NAMALWA (cell line): ENCODE measurements at regions not wholly inside any gene's neighbourhood (a gene's known extent, or its start where the extent isn't known, plus 50 kb on each side); places are given as distances from the start of the nearest gene placed in this dataset.
A peak's percentile ranks its signal among the peaks of the same experiment; 100 is the strongest.
"Not testable (repeated sequence)": the region's sequence is repeated elsewhere in the genome, so short reads cannot be mapped to it uniquely, and the experiment has no call there.

Experiments used
- DNase-seq: peaks from one replicate; pipeline ENCODE4 v3.0.0-alpha.2; 2015; ENCODE audit warnings: low spot score

DNA sequence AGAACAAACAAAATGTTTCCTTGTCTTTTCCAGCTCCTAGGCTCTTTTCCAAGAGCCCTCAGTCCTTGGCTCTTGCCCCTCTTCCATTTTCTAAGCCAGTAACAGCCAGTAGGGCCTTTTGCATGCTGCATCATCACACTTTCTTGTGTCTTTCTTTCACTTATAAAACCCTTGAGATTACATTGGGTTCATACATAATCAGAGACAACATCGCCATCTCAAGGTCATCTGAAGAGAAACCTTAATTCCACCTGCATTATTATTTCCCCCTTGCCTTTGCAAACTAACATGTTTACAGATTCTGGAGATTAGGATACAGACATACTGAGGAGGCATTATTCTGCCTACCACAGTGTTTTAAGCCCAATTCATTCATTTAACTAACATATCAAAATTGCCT is 697.3 kb downstream of the TRIB2 start:
- peak; percentile 52 for DNase-seq

DNA sequence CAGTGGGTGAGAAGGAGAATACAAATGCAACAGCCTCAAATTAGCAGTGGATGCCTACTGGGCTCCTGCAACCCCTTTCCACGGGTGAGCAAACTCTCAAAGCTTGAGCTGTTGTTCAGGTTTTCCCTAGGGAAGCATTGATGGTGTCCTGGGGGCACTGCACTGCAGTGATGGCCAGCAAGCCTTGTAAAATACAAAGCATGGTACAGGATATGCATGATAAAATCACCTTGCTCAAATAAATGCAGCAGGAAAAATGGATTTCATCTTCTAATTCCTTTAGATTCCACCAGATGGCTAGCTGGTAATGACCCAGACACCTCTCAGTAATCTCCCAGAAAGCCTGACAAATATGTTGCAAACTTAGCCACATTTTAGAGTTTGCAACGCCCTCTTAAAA is 698.2 kb downstream of the TRIB2 start:
- DNase-seq = no peak

DNA sequence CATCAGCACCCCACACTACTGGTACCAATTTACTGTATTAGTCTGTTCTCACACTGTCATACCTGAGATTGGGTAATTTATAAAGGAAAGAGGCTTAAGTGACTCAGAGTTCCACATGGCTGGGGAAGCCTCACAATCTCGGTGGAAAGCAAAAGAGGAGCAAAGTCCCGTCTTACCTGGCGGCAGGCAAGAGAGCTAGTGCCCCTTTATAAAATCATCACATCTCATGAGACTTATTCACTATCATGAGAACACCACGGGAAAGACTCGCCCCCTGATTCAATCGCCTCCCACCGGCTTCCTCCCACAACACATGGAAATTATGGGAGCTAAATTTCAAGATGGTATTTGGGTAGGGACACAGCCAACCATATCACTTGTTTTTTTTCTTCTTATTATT is 717.2 kb downstream of the TRIB2 start:
- no peak for DNase-seq

DNA sequence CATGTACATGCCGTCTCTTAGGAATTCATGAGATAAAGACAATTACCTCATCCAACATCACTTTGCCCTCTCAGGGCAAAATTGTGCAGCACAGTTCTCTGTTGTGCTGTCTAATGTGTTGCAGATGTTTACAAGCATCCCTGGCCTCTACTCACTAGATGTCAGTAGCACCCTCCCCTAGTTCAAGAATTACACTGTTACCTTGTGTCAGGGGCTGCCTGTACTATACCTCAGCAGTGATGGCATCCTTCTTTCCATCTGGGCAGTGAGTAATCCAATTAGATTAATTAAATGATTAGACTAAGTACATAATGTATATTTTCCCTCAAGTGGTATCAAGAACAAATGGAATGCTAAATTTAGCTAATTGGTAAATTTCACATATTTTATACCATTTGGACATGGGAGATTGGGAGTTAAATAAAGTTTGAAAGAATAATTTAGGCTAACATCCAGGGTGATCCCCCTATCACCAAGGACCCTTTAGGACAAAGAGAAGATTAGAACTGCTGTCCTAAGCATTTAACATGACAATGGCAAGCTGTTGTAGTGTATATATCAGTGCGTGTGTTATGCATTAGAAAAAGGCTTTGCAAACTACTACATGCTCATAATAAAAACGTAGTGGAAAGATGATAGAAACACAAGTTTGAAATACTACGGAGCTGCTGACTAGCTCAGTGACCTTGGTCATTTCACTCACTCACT is 727.0 kb downstream of the TRIB2 start:
- not testable (repeated sequence) for DNase-seq

DNA sequence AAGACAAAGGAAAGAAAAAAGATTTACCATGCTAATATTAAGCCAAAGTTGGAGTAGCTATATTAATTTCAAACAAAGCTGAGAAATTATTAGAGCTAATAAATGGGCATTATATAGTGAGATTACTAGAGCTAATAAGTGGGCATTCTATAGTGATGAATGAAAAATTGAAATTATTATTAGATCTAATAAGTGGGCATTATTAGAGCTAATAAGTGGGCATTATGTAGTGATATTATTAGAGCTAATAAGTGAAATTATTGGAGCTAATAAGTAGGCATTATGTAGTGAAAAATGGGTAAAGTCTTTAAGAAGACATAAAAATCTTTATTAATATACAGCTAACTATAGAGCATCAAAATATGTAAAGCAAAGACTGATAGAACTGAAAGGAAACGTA is 745.7 kb downstream of the TRIB2 start:
- no peak for DNase-seq

DNA sequence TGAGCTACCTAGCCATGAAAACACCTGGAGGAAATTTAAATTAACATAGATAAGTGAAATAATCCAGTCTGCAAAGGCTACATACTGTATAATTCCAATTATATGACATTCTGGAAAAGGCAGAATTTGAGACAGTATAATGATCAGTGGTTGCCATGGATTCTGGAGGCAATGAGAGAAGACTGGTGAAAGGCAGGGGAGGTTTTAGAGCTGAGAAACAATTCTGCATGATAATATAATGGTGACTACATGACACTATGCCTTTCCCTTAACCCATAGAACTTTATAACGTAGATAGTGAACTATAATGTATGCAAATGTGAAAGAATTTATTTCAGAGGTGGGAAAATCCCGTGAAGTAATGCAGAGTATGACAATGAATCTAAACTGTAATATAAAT is 749.3 kb downstream of the TRIB2 start:
- no peak for DNase-seq

DNA sequence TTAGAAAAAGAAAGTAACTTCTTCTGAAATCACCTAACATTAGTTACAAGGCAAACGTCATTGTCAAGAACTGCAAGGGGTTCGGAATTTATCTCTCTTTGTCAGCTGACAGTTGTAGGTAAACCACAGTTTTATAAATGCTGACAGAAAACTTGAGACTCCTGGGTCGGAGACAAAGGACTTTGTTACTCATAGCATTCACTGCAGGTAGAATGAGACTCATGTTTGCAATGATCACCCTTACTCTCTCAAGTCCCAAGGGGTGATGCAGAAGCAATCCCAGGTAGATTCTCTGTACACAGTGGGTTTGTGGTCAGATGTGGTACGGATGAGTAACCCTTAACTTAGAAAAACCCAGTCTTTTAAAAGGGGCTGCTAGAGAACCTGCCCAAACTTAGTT is 757.8 kb downstream of the TRIB2 start:
- DNase-seq = no peak

DNA sequence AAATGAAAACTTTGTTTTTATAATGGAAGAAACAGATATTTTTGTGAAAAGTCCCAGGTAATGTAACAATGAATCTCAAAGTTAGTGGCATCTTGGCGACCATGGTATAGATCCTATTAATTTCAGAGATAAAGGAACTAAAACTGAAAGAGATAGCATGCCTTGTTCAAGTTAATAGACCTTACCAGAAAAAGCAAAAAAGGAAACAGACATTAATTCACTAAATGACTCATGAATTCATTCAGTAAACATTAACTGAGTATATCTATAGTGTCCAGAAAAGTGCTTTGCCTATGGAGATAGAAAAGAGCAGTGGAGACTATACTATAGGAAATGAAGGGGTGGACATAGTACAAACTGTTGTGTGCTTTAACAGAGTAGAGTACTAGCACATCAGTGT is 763.3 kb downstream of the TRIB2 start:
- no peak for DNase-seq

DNA sequence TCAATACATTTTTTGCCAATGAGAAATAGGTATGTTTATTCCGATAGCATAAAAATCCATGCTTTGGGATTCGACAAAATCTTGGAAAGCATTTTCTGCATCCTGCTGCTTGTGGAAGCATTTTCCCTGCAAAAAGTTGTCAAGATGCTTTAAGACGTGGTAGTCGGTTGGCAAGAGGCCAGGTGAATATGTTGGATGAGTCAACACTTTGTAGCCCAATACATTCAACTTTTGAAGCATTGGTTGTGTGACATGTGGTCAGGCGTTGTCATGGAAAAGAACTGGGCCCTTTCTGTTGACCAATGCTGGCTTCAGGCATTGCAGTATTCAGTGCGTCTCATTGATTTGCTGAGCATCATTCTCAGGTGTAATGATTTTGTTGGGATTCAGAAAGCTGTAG is 764.5 kb downstream of the TRIB2 start:
- DNase-seq = no peak

DNA sequence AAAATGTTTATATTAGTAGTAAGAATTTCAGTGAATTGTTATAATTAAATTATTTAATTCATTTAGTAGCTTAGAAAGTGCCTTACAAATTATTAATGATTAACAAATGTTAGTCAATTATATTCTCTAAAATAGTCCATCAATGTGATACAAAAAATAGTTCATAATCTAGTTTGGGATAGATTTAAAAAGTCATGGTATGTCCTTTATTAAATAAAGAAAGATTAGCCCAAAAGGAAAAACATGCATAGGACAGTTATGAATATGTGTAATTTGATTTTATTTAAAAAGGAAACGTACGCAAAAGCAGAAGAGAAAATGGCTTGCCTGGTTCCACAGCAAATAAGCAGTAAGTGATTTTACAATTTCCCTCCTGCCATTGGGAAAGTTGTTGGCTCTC is 768.5 kb downstream of the TRIB2 start:
- no peak for DNase-seq

DNA sequence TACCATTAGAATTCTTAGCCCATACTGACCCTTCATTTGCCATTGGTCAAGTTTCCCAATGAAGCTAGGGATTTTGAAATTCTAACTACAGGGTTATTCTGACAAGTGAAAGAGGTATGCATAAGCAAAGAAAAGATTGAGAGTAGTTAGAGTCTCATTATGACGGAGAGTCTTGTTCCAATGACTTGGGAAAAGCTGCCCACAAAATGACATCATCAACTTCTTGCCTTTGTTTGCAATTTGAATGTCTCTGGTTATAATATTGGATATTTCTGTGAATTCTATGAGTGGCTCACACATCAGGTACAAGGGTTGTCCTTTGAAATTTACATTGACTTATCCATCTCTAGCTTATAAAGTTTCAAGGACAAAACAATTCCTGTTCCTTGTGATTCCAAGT is 772.2 kb downstream of the TRIB2 start:
- no peak for DNase-seq

DNA sequence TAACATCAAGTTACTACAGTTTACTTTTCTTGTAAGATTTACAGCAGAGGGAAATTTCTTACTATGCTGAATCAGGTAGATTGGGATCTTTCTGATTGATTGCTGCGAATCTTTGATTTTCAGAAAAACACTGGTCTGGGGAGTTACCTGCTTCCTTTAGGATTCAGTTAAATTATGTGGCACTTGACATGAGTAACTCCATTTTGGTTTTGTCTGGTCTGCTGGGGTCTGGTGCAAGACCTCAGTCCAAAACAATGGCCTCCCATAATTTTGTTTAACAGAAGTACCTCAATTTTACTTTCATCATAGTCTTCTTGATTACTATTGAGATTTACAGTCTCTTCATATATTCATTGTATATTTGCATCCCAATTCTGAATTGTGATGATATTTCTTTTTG is 775.5 kb downstream of the TRIB2 start:
- DNase-seq = no peak

DNA sequence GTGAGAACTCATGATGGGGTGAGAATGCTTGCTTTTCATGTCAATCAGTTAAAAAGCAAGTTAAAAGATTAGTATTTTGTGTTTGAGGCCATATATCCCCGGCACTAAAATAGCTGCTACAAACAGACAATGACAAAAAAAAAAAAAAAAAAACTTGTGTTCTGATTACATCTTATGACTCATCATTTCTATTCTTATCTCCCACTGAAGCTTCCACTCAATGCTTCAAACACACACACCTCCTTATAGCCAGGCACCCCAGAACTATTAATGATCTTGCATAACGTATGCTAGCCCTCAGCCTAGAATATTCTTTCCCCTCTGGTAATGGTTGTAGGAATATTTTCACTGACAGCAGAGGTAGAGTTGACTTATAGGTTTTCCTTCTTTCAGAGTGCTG is 778.3 kb downstream of the TRIB2 start:
- DNase-seq = no peak

DNA sequence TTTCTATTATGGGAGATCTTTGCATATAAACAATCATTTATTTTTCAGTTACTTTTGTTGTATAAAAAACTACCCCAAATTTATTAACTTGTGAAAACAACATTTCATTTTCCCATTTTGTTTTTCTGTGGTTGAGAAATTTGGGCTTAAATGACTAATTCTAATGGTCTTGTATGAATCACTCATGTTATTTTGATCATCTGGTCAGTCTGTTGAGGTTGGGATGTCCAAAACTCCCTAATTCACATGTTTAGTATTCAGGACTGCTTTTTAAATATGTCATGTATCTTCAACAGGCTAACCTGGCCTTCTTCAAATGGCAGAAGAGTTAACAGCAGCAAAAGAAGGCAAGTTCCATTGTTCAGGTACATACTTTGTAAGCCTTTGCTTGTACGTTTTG is 788.1 kb downstream of the TRIB2 start:
- DNase-seq = no peak

DNA sequence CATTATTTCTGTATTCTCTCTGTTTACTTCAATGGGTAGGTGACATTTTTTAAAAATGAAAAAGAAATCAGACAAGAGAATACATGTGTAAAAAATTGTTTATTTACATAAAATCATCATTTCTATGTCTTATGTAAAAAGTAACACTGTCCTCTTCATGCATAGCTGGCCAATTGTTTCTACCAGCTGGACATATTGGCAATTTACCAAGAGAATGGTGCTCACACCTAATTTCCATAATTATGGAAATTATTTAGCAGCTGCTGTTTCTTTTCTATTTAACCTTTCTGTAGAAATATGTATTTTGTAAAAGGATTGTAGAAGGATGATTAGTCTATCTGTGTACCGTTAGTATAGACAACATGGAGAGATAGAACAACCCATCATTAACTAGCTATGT is 791.9 kb downstream of the TRIB2 start:
- DNase-seq = no peak

DNA sequence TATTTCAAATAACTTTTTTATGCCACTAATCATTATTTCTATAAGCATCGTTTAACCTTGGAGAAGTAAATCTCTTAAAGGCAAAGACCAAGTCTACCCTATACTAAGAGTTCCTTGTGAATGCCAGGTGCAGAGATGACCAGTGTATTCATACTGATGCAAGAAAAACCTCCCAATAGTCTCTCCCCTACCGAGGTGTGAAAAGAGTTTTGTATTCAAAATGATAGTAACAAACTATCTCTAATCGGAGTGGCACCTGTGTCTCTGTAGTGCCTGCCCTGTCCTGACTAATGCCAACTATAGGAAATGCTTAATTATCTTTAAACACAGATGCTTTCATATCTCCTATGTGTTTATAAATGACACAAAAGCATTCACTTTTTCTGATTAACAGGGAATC is 798.5 kb downstream of the TRIB2 start:
- no peak for DNase-seq

DNA sequence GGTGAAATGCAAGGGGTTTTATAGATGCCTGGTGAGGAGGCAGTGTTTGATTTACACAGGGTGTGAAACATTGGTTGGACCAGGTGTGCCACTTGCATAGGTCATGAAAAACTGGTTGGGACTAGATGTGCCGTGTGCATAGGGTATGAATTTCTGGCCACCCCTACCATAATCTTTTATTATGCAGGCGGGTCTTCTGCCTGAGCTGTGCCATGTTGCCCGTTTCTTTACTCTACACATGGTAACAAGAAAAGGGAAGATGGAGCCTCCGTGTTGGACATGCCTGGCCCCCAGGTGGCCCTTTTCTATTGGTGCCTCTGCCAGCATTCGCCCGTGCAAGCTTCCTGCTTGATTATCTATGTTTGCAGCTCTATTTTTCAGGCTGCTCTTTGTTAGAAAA is 805.4 kb downstream of the TRIB2 start:
- DNase-seq = no peak

DNA sequence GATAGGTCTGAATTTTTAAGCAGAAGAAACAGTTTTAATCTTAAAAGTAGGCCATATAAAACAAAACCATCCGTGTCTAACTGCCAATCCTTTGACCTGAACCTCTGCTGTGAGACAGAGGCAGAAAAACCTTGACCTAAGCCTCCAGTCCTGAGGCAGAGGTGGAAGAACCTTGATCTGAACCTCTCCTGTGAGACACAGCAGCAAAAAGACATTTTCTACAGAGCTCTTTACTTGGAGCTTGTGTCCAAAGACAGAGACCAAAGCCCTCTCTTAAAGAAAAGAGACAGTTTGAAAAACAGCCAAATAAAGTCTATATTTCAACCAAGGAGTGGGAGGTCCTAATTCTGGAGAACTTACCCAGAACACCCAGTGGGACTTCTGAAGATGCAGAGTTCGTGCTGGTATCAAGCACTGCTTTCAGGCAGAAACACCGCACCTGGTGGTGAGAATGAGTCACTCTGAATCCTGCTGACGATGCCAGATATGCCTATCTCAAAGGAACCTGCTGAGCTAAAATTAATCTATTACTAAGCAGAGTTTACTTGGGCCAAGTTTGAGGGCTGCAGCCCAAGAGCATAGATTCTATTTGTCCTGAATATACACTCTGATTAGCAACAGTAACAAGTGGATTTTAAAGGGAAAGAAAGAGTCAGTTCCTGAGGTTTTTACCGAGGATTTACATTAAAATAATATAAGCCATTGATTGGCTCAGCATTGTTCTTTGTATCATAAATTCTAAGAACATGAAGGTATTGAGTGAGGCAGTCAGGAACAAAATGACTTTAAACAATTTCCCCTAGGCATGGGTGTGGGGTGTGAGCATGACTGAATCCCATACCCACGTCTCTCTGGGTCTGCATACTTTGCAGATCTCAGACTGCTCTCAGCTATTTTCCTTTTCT is 806.4 kb downstream of the TRIB2 start:
- peak; percentile 25 for DNase-seq

DNA sequence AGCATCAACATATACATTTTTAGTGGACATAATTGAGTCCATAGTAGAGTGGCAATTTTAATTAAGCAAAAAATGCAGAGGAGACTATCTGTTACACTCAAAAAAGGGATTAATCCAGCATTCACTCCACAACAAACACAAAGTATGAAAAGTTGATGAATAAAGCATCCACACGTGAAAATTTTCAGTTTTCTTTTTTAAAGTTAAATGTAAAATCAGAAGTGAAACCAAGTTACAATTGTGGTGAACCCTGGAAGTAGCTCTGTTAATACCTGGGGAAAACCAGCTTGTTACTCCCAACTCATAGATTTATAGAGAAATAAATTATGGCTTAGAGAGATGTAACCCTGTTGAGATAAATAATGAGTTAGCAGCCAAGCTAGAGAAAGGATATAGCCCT is 807.8 kb downstream of the TRIB2 start:
- DNase-seq = no peak

DNA sequence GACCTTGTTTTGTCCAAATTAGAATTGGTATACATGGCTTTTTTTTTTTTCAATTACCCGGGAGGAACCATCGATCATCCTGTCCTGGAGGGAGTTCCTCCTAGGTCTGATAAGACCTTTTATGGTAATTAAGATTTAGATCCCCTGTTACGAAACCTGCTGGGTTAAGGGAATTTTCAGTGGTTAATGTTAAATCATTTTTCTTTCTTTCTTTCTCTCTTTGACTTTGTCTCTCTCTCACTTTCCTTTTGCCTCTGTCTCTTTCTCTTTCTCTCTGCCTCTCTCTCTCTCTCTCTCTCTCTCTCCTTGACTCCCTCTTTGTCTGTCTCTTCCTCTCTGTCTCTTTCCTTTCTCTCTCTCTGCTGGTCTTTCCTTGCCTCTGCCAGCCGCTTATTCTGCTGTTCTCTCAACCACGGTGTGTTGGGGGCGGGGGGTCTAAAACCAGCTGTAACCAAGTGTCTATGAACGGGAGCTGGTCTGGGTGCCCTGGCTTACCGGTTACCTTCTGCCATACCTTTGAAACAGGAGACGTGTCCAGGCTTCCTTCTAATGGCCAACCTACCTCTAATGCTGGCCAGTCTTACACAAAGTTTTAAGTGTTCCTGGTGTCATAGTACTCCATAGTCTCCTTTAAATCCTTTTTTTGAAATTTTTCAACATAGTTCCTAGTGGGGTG is 815.1 kb downstream of the TRIB2 start:
- DNase-seq = not testable (repeated sequence)

DNA sequence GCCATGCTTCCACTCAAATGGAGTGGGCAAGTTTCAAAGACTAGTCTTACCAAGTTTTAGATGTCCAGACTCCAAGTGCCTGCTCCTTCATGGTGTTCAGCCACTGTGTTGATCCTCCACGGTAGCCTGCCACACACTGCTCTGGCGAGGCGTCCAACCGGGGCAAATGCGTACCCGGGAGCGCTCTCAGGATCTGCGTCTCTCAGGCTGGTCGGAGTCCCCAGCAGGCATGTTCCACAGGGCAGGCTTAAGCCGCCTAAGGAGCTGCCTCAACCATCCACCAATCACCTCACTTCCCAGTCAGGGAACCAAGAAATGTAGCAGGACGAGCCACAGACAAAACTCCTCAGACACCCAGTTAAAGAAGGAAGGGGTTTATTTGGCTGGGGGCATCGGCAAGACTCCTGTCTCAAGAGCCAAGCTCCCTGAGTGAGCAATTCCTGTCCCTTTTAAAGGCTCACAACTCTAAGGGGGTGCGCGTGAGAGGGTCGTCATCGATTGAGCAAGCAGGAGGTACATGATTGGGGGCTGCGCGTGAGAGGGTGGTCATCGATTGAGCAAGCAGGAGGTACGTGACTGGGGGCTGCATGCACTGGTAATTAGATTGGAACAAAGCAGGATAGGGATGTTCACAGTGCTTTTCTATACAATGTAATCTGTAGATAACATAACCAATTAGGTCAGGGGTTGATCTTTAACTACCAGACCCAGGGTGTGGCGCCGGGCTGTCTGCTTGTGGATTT is 816.2 kb downstream of the TRIB2 start:
- not testable (repeated sequence) for DNase-seq

DNA sequence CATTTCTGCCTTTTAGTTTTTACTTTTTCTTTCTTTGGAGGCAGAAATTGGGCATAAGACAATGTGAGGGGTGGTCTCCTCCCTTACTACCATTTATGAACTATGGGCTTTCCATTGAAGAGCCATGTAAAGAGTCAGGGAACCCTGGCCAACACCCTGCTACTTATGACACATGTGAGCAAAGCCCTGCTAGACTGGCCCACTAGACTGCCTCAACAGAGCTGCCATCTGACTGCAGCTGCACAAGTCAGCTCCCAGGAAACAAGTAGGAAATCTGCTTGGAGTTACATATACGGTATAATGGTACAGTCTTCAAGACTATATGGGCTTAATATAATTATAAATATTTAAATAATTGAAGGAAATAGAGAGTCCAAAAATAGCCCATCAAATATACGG is 816.8 kb downstream of the TRIB2 start:
- DNase-seq = no peak
